HG03575 (cell line): ENCODE measurements at regions not wholly inside any gene's neighbourhood (a gene's known extent, or its start where the extent isn't known, plus 50 kb on each side); places are given as distances from the start of the nearest gene placed in this dataset.
"Not testable (repeated sequence)": the region's sequence is repeated elsewhere in the genome, so short reads cannot be mapped to it uniquely, and the experiment has no call there.

Experiments
- ATAC-seq: cut with Tn5 transposase; IDR thresholded peaks from one replicate; pipeline ENCODE4 v1.9.1; 2021; ENCODE audit not compliant: unreplicated experiment, insufficient number of reproducible peaks, low FRiP score; ENCODE audit errors: extremely low read depth

- no peak for ATAC-seq
Observed at GRCh38 chr12:45490232-45490881, 239.1 kb upstream of the ARID2 start.

- ATAC-seq: no peak
Observed at GRCh38 chr12:45494279-45494678, 235.2 kb upstream of the ARID2 start.

GRCh38 chr12:45498645-45499044 lies 230.9 kb upstream of the ARID2 start:
- no peak for ATAC-seq

GRCh38 chr12:45502481-45503128 lies 226.9 kb upstream of the ARID2 start:
- ATAC-seq: no peak

- ATAC-seq: no peak
Observed at GRCh38 chr12:45503899-45504298, 225.6 kb upstream of the ARID2 start.

- ATAC-seq: no peak
Observed at GRCh38 chr12:45504316-45505010, 225.0 kb upstream of the ARID2 start.

GRCh38 chr12:45509187-45509586 lies 220.3 kb upstream of the ARID2 start:
- peak; percentile 61 for ATAC-seq

GRCh38 chr12:45509621-45510020 lies 219.9 kb upstream of the ARID2 start:
- no peak for ATAC-seq

- no peak for ATAC-seq
Observed at GRCh38 chr12:45517381-45517780, 212.1 kb upstream of the ARID2 start.

- no peak for ATAC-seq
Observed at GRCh38 chr12:45518291-45519235, 210.9 kb upstream of the ARID2 start.

GRCh38 chr12:45522227-45522626 lies 207.3 kb upstream of the ARID2 start:
- no peak for ATAC-seq

GRCh38 chr12:45526823-45527222 lies 202.7 kb upstream of the ARID2 start:
- ATAC-seq: not testable (repeated sequence)

GRCh38 chr12:45532113-45532512 lies 197.4 kb upstream of the ARID2 start:
- no peak for ATAC-seq

- no peak for ATAC-seq
Observed at GRCh38 chr12:45535610-45536180, 193.8 kb upstream of the ARID2 start.

GRCh38 chr12:45536284-45536683 lies 193.2 kb upstream of the ARID2 start:
- no peak for ATAC-seq

- ATAC-seq: no peak
Observed at GRCh38 chr12:45540661-45541341, 188.7 kb upstream of the ARID2 start.

- ATAC-seq: peak; percentile 82
Observed at GRCh38 chr12:45543887-45544286, 185.6 kb upstream of the ARID2 start.

GRCh38 chr12:45546545-45546944 lies 183.0 kb upstream of the ARID2 start:
- ATAC-seq: no peak
